Glutamatergic neuron (in vitro differentiated cells): ENCODE measurements at regions not wholly inside any gene's neighbourhood (a gene's known extent, or its start where the extent isn't known, plus 50 kb on each side); places are given as distances from the start of the nearest gene placed in this dataset.
"Not testable (repeated sequence)": the region's sequence is repeated elsewhere in the genome, so short reads cannot be mapped to it uniquely, and the experiment has no call there.

Experiments
- DNase-seq: peaks from one replicate; pipeline ENCODE4 v3.0.0; 2022
- H3K27ac Mint-ChIP-seq: one replicate; pipeline ENCODE4 v1.8.0; 2020; ENCODE audit warnings: mild to moderate bottlenecking, mixed read lengths, inconsistent platforms; ENCODE audit not compliant: unreplicated experiment
- H3K27me3 Mint-ChIP-seq: one replicate; pipeline ENCODE4 v1.8.0; 2020; ENCODE audit warnings: mild to moderate bottlenecking, moderate library complexity, mixed read lengths, inconsistent platforms; ENCODE audit not compliant: unreplicated experiment
- H3K36me3 Mint-ChIP-seq: one replicate; pipeline ENCODE4 v1.8.0; 2020; ENCODE audit warnings: mild to moderate bottlenecking, mixed read lengths, inconsistent platforms; ENCODE audit not compliant: unreplicated experiment
- H3K4me1 Mint-ChIP-seq: one replicate; pipeline ENCODE4 v1.8.0; 2020; ENCODE audit warnings: mild to moderate bottlenecking, low read depth, mixed read lengths, inconsistent platforms; ENCODE audit not compliant: unreplicated experiment
- H3K4me3 Mint-ChIP-seq: one replicate; pipeline ENCODE4 v1.8.0; 2020; ENCODE audit warnings: mild to moderate bottlenecking, mixed read lengths, inconsistent platforms; ENCODE audit not compliant: unreplicated experiment
- H3K9me3 Mint-ChIP-seq: one replicate; pipeline ENCODE4 v1.8.0; 2020; ENCODE audit warnings: mild to moderate bottlenecking, moderate library complexity, mixed read lengths, inconsistent platforms; ENCODE audit not compliant: unreplicated experiment
- CTCF ChIP-seq: fragments of 200-600 bp; sonication (generic); IDR thresholded peaks from one replicate; pipeline ENCODE4 v1.5.0; 2021; ENCODE audit not compliant: partially characterized antibody, unreplicated experiment

GRCh38 chr13:18628428-18628827, 553.2 kb downstream of the TUBA3C start:
- H3K27me3 Mint-ChIP-seq, result no peaks in the 10 kb centered on the region
- no peak for TF ChIP-seq CTCF
- H3K27ac Mint-ChIP-seq, result no peak overlapping the region
- H3K9me3 Mint-ChIP-seq, result peaks cover 7% of the 10 kb centered on the region
- H3K4me3 Mint-ChIP-seq, result no peak overlapping the region
- no peak for DNase-seq
- H3K36me3 Mint-ChIP-seq, result no peaks in the 10 kb centered on the region
- no peaks in the 10 kb centered on the region for H3K4me1 Mint-ChIP-seq

GRCh38 chr13:18624061-18624460, 557.6 kb downstream of the TUBA3C start:
- not testable (repeated sequence) for H3K4me1 Mint-ChIP-seq, H3K27me3 Mint-ChIP-seq, H3K36me3 Mint-ChIP-seq, H3K4me3 Mint-ChIP-seq, H3K27ac Mint-ChIP-seq, DNase-seq, H3K9me3 Mint-ChIP-seq

- H3K9me3 Mint-ChIP-seq, H3K4me1 Mint-ChIP-seq, H3K36me3 Mint-ChIP-seq, H3K27me3 Mint-ChIP-seq, H3K4me3 Mint-ChIP-seq, H3K27ac Mint-ChIP-seq, DNase-seq: not testable (repeated sequence)
Measured at GRCh38 chr13:18618442-18618841, 563.2 kb downstream of the TUBA3C start.

- H3K27ac Mint-ChIP-seq, H3K36me3 Mint-ChIP-seq, DNase-seq, H3K4me3 Mint-ChIP-seq, H3K27me3 Mint-ChIP-seq, H3K4me1 Mint-ChIP-seq, H3K9me3 Mint-ChIP-seq: not testable (repeated sequence)
Measured at GRCh38 chr13:18610476-18610875, 571.1 kb downstream of the TUBA3C start.

GRCh38 chr13:18609371-18609770, 572.3 kb downstream of the TUBA3C start:
- DNase-seq, H3K27me3 Mint-ChIP-seq, H3K36me3 Mint-ChIP-seq: not testable (repeated sequence)

GRCh38 chr13:18608851-18609250, 572.8 kb downstream of the TUBA3C start:
- H3K27me3 Mint-ChIP-seq, H3K4me3 Mint-ChIP-seq, DNase-seq, H3K9me3 Mint-ChIP-seq, H3K4me1 Mint-ChIP-seq, H3K27ac Mint-ChIP-seq, H3K36me3 Mint-ChIP-seq: not testable (repeated sequence)

More at GRCh38 chr13:18609371-18609770, 572.3 kb downstream of the TUBA3C start:
- not testable (repeated sequence) for H3K27ac Mint-ChIP-seq, H3K4me1 Mint-ChIP-seq, H3K4me3 Mint-ChIP-seq, H3K9me3 Mint-ChIP-seq

- not testable (repeated sequence) for DNase-seq, H3K27ac Mint-ChIP-seq, H3K36me3 Mint-ChIP-seq, H3K4me1 Mint-ChIP-seq, H3K27me3 Mint-ChIP-seq, H3K9me3 Mint-ChIP-seq, H3K4me3 Mint-ChIP-seq
Measured at GRCh38 chr13:18600366-18600765, 581.3 kb downstream of the TUBA3C start.

- H3K27me3 Mint-ChIP-seq, H3K36me3 Mint-ChIP-seq, H3K4me3 Mint-ChIP-seq, H3K9me3 Mint-ChIP-seq, H3K4me1 Mint-ChIP-seq, DNase-seq, H3K27ac Mint-ChIP-seq: not testable (repeated sequence)
Measured at GRCh38 chr13:18599791-18600211, 581.8 kb downstream of the TUBA3C start.

GRCh38 chr13:18598543-18598942, 583.1 kb downstream of the TUBA3C start:
- not testable (repeated sequence) for H3K4me1 Mint-ChIP-seq, H3K4me3 Mint-ChIP-seq, H3K27me3 Mint-ChIP-seq, H3K36me3 Mint-ChIP-seq, H3K27ac Mint-ChIP-seq, DNase-seq
- peaks cover 11% of the 10 kb centered on the region for H3K9me3 Mint-ChIP-seq

- H3K9me3 Mint-ChIP-seq, H3K27ac Mint-ChIP-seq, DNase-seq, H3K4me1 Mint-ChIP-seq, H3K4me3 Mint-ChIP-seq, H3K36me3 Mint-ChIP-seq, H3K27me3 Mint-ChIP-seq: not testable (repeated sequence)
Measured at GRCh38 chr13:18597940-18598339, 583.7 kb downstream of the TUBA3C start.

- H3K27me3 Mint-ChIP-seq, H3K36me3 Mint-ChIP-seq, H3K9me3 Mint-ChIP-seq, H3K4me3 Mint-ChIP-seq, H3K27ac Mint-ChIP-seq, DNase-seq, H3K4me1 Mint-ChIP-seq: not testable (repeated sequence)
Measured at GRCh38 chr13:18577103-18577502, 604.5 kb downstream of the TUBA3C start.

- not testable (repeated sequence) for H3K36me3 Mint-ChIP-seq, H3K4me1 Mint-ChIP-seq, H3K27ac Mint-ChIP-seq, DNase-seq, H3K9me3 Mint-ChIP-seq, H3K27me3 Mint-ChIP-seq, H3K4me3 Mint-ChIP-seq
Measured at GRCh38 chr13:18567890-18568289, 613.7 kb downstream of the TUBA3C start.
